Right lobe of liver (tissue), 6 donors: ENCODE measurements at regions not wholly inside any gene's neighbourhood (a gene's known extent, or its start where the extent isn't known, plus 50 kb on each side); places are given as distances from the start of the nearest gene placed in this dataset.

Experiments
- ATAC-seq, 4 donors: fragments of 200-7000 bp; cut with Tn5 transposase; one replicate each; pipeline ENCODE4 v1.9.1; 2020; ENCODE audit warnings: mild to moderate bottlenecking in 4 of 4, moderate library complexity in 4 of 4
- DNase-seq, 3 donors: peaks; one replicate each; pipeline ENCODE4 v3.0.0-alpha.2; 2020
- H3K27ac ChIP-seq, 3 donors: fragments of 200-600 bp; one replicate each; pipeline ENCODE4 v1.8.0; 2022
- H3K27me3 ChIP-seq, 2 donors: fragments of 200-600 bp; one replicate each; pipeline ENCODE4 v1.8.0; 2022
- H3K36me3 ChIP-seq, 4 donors: fragments of 200-600 bp; sonication (generic) in 1 of 4; one replicate each; pipeline versions ENCODE4 v1.5.1 to v1.8.0; 2017 to 2022; ENCODE audit warnings: control low read depth in 1 of 4
- H3K4me1 ChIP-seq, 4 donors: fragments of 200-600 bp; sonication (generic) in 1 of 4; one replicate each; pipeline versions ENCODE4 v1.5.1 to v1.8.0; 2017 to 2022; ENCODE audit warnings: control low read depth in 1 of 4
- H3K4me3 ChIP-seq, 3 donors: fragments of 200-600 bp; one replicate each; pipeline ENCODE4 v1.8.0; 2022
- H3K9me3 ChIP-seq, 4 donors: fragments of 200-600 bp; sonication (generic) in 1 of 4; one replicate each; pipeline versions ENCODE4 v1.5.1 to v1.8.0; 2017 to 2022; ENCODE audit warnings: control low read depth in 1 of 4
- CTCF ChIP-seq, 4 donors: fragments of 200-600 bp in 3 of 4; fragments of 450-650 bp in 1 of 4; IDR thresholded peaks; one replicate each; pipeline versions ENCODE4 v1.5.1 to v1.8.0; 2016 to 2022; ENCODE audit warnings: antibody characterized with exemption in 4 of 4, mild to moderate bottlenecking in 2 of 4
- POLR2A ChIP-seq: fragments of 450-650 bp; IDR thresholded peaks from one replicate; pipeline ENCODE4 v1.6.1; 2017; ENCODE audit warnings: antibody characterized with exemption, mild to moderate bottlenecking
- WGBS: methylation state at CpG from one replicate; pipeline ENCODE4 v1.1.6; 2018; ENCODE audit warnings: low coverage, low lambda C conversion rate; ENCODE audit not compliant: insufficient coverage; ENCODE audit errors: missing lambda C conversion rate; 5-methylcytosine and 5-hydroxymethylcytosine counted together
- intact Hi-C, 2 donors: fragments of 100-400 bp; cut with DNase I; formaldehyde crosslinking; loops; one replicate each; pipeline versions ENCODE4 v1.11.2 to v1.14.1; 2022
- donor health status: DM: no; HTN: yes; CAD: no.
- donor health status: DM: no; HTN: no; CAD: no.
- donor health status: DM: no; HTN: no; CAD: no.
- donor health status: DM: no; HTN: yes; CAD: no.
- donor health status: DM: no; HTN: yes; CAD: no.

- WGBS, result 68% methylated on average over 12 of the region's 13 CpGs
- no peaks in the 10 kb centered on the region for H3K4me1 ChIP-seq
- DNase-seq (no peak), ATAC-seq (no peak)
- no peak overlapping the region for H3K4me3 ChIP-seq
- intact Hi-C loops, result no loop called here
- H3K27ac ChIP-seq, result no peak overlapping the region
- TF ChIP-seq POLR2A (no peak), CTCF (IDR thresholded peaks at IDR 0.05) (no peak)
- no peaks in the 10 kb centered on the region for H3K36me3 ChIP-seq
- no peaks in the 10 kb centered on the region for H3K27me3 ChIP-seq
- no peaks in the 10 kb centered on the region for H3K9me3 ChIP-seq
Measured at GRCh38 chr9:107409581-107410389, 79.8 kb downstream of the KLF4 start.

- DNase-seq (no peak), ATAC-seq (no peak)
- no peaks in the 10 kb centered on the region for H3K4me1 ChIP-seq
- H3K36me3 ChIP-seq, result no peaks in the 10 kb centered on the region
- no peaks in the 10 kb centered on the region for H3K27me3 ChIP-seq
- intact Hi-C loops, result no loop called here
- WGBS, result 41% methylated on average over 2 of the region's 2 CpGs
- no peak for TF ChIP-seq POLR2A
- TF ChIP-seq CTCF (IDR thresholded peaks at IDR 0.05), result no peak
- no peaks in the 10 kb centered on the region for H3K9me3 ChIP-seq
- H3K4me3 ChIP-seq, result no peak overlapping the region
- no peak overlapping the region for H3K27ac ChIP-seq
Measured at GRCh38 chr9:107407675-107408074, 81.9 kb downstream of the KLF4 start.

GRCh38 chr9:107405511-107405910 lies 84.1 kb downstream of the KLF4 start:
- DNase-seq (no peak), ATAC-seq (no peak)
- H3K4me3 ChIP-seq, result no peak overlapping the region
- 82% methylated on average over 6 of the region's 6 CpGs for WGBS
- TF ChIP-seq CTCF (IDR thresholded peaks at IDR 0.05) (no peak), POLR2A (no peak)
- intact Hi-C loops, result no loop called here
- no peaks in the 10 kb centered on the region for H3K9me3 ChIP-seq
- H3K27ac ChIP-seq, result no peak overlapping the region
- no peaks in the 10 kb centered on the region for H3K36me3 ChIP-seq
- no peaks in the 10 kb centered on the region for H3K4me1 ChIP-seq
- no peaks in the 10 kb centered on the region for H3K27me3 ChIP-seq

GRCh38 chr9:107404736-107405135 lies 84.8 kb downstream of the KLF4 start:
- H3K27ac ChIP-seq, result no peak overlapping the region
- no peaks in the 10 kb centered on the region for H3K9me3 ChIP-seq
- no peak for DNase-seq
- H3K4me1 ChIP-seq, result no peaks in the 10 kb centered on the region
- no peaks in the 10 kb centered on the region for H3K36me3 ChIP-seq
- no peak for ATAC-seq
- intact Hi-C loops, result no loop called here
- 68% methylated on average over 8 of the region's 8 CpGs for WGBS
- no peaks in the 10 kb centered on the region for H3K27me3 ChIP-seq
- H3K4me3 ChIP-seq, result no peak overlapping the region
- TF ChIP-seq CTCF (IDR thresholded peaks at IDR 0.05), result no peak
- no peak for TF ChIP-seq POLR2A
